Activated naive CD4-positive, alpha-beta T cell treated with anti-CD3 and anti-CD28 coated beads for 36 hours (primary cell): ENCODE measurements at regions not wholly inside any gene's neighbourhood (a gene's known extent, or its start where the extent isn't known, plus 50 kb on each side); places are given as distances from the start of the nearest gene placed in this dataset.

Source experiments
- CTCF ChIA-PET: fragments of 350-600 bp; sonication (Branson Sonifier 250); formaldehyde crosslinking; loops from one replicate; lab custom pipeline; 2021; ENCODE audit warnings: antibody characterized with exemption; lab: Charles Lee
- DNase-seq: peaks from one replicate; pipeline ENCODE4 v3.0.0-alpha.2; 2020
- H3K27ac Mint-ChIP-seq: one replicate; pipeline ENCODE4 v1.8.0; 2021; ENCODE audit warnings: mild to moderate bottlenecking, mixed read lengths
- H3K27me3 Mint-ChIP-seq: one replicate; pipeline ENCODE4 v1.8.0; 2021; ENCODE audit warnings: low read depth, mixed read lengths
- H3K36me3 Mint-ChIP-seq: one replicate; pipeline ENCODE4 v1.8.0; 2021; ENCODE audit warnings: low read depth, mixed read lengths
- H3K4me1 Mint-ChIP-seq: one replicate; pipeline ENCODE4 v1.8.0; 2021; ENCODE audit warnings: low read depth, mixed read lengths
- H3K4me3 Mint-ChIP-seq: one replicate; pipeline ENCODE4 v1.8.0; 2021; ENCODE audit warnings: mild to moderate bottlenecking, moderate library complexity, mixed read lengths
- H3K9me3 Mint-ChIP-seq: one replicate; pipeline ENCODE4 v1.8.0; 2021; ENCODE audit warnings: mixed read lengths
- intact Hi-C: fragments of 100-400 bp; cut with micrococcal nuclease; formaldehyde crosslinking; loops from one replicate; pipeline ENCODE4 v1.15.1; 2023

DNA sequence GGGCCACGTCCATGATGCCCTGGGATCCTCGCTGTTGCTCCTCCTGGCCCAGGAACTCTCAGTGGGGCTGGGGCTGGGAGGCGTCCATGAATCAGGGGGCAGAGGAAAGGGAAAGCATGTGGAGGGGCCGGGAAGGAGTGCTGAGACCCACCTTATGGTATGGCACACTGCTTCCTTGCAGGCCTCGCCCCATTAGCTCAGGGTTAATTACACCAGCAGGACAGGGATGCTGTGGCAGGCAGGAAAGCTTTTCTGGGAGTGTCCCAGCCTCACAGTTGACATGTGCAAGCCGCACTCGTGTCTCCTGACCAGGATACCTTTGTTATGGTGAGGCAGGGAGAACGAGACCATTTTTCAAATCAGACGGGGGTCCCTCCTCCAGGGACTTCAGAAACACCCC, 109.7 kb upstream of the PCBD1 start:
- intact Hi-C loops, result no loop called here
- Mint-ChIP-seq H3K27me3 (no peaks in the 10 kb centered on the region), H3K4me3 (no peak overlapping the region), H3K9me3 (peaks cover 2% of the 10 kb centered on the region), H3K27ac (no peak overlapping the region), H3K4me1 (no peaks in the 10 kb centered on the region), H3K36me3 (no peaks in the 10 kb centered on the region)
- no peak for DNase-seq
- CTCF ChIA-PET, result no interaction called here

GRCh38 chr10:71001470-71001869, 113.1 kb upstream of the PCBD1 start:
- intact Hi-C loops, result no loop called here
- Mint-ChIP-seq H3K9me3 (peaks cover 2% of the 10 kb centered on the region), H3K27ac (no peak overlapping the region), H3K4me3 (no peak overlapping the region), H3K4me1 (no peaks in the 10 kb centered on the region), H3K36me3 (no peaks in the 10 kb centered on the region), H3K27me3 (no peaks in the 10 kb centered on the region)
- DNase-seq, result no peak
- CTCF ChIA-PET, result no interaction called here

DNA sequence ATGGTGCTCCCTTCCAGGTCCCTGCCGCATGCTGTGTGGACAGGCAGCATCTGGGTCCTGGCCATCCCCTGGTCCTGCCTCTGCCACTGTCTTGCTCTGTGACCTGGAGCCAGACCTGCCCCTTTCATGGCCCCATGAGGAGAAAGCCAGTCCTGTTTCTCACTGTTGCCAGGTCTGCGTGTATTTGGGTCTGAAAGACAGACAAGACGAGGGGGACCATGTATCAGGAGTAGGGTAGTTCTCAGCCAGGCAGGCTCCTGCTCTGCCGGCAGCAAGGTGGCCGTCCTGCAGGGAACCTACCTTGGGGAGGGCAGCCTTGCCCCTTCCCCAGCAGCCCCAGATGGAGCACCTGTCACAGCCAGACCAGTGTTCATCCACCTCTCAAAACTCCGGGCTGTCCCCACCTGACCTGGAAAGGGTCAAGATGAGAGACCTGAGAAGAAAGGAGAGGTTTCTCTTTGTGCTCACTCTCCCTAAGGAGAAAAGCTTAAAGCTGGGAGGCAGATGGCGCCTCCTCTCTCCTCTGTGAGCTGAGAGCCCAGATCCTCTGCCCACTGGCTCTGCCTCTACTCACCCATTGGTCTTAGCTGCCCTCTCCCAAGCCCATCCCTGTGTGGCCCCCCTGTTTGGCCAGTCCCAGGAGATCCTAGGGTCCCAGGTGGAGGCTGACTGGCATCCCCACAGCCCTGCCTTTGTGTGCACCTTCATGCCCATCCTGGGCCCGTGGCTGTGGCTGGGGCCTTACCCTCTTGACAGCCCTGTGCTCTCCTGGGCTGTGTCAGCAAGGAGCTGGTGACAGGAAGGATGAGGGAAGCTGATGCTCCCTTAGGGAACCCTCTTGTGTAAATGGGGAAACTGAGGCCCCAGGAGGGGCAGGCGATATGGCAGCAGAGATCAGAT, 116.1 kb upstream of the PCBD1 start:
- Mint-ChIP-seq H3K4me3 (no peak overlapping the region), H3K36me3 (no peaks in the 10 kb centered on the region), H3K27ac (no peak overlapping the region), H3K27me3 (no peaks in the 10 kb centered on the region), H3K9me3 (peaks cover 2% of the 10 kb centered on the region), H3K4me1 (no peaks in the 10 kb centered on the region)
- CTCF ChIA-PET, result interaction anchor here (1.2 kb wide), 1 partner anchor 11 kb away, joined by 5 read pairs; no protein-coding TSS in a partner anchor
- no peak for DNase-seq
- intact Hi-C loops, result no loop called here

DNA sequence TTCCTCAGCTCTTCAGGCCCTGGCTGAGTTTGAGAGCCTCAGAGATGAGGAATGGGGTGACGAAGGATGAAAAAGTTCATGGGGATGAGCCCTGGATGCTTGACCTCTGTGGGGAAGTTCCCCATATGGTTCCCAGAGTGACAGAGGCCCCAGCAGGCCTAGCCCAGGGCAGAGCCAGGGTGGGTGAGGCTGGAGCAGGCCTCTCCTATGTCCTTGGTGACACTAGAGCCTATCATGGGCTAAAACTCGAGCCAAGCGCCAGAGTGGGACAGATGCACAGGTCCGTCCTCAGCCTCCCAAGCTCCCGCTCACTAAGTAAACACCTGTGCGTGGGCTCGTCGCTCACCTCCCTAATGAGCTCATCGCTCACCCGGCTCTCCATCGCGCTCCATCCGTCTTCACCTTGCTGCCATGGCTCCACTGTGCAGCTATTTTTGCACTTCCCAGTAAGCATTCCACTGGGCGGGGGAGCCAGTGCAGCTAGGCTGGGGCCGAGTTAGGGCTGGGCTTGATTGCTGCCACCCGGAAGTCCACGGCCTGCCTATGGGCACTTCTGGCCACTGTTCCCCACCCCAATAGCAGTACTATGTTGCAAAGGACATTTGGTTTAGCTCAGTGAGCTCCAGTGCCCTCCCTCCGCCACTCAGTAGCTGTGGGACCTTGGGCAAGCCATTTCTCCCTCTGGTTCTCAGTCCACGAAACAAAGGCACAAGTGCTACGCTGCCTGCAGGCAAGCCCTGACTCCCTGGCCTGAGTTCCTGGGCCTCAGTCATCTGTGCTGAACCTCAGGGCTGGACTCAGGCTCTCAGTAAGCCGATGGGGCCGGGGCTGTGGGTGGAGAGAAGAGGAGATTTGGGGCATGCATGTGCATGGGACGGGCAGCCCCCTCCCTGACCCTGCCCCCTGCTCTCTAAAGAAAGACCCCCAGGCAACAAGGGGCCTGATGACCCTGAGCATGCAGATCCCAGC, 117.3 kb upstream of the PCBD1 start:
- CTCF ChIA-PET, result interaction anchor here (0.7 to 1.2 kb wide), 2 partner anchors 10 to 56 kb away, joined by 3 to 5 read pairs; no protein-coding TSS in a partner anchor
- Mint-ChIP-seq H3K36me3 (no peaks in the 10 kb centered on the region), H3K4me1 (no peaks in the 10 kb centered on the region), H3K9me3 (peaks cover under 1% of the 10 kb centered on the region), H3K27ac (no peak overlapping the region), H3K4me3 (no peak overlapping the region), H3K27me3 (no peaks in the 10 kb centered on the region)
- intact Hi-C loops, result no loop called here
- DNase-seq, result no peak

GRCh38 chr10:71006506-71006905, 118.1 kb upstream of the PCBD1 start:
- Mint-ChIP-seq H3K4me1 (no peaks in the 10 kb centered on the region), H3K36me3 (no peaks in the 10 kb centered on the region), H3K4me3 (no peak overlapping the region), H3K27ac (no peak overlapping the region), H3K27me3 (no peaks in the 10 kb centered on the region), H3K9me3 (no peaks in the 10 kb centered on the region)
- CTCF ChIA-PET, result no interaction called here
- DNase-seq, result no peak
- intact Hi-C loops, result no loop called here

GRCh38 chr10:71007516-71007915, 119.2 kb upstream of the PCBD1 start:
- H3K4me1 Mint-ChIP-seq, result no peaks in the 10 kb centered on the region
- no peaks in the 10 kb centered on the region for H3K36me3 Mint-ChIP-seq
- intact Hi-C loops, result no loop called here
- no peak for DNase-seq
- no peaks in the 10 kb centered on the region for H3K27me3 Mint-ChIP-seq
- CTCF ChIA-PET, result no interaction called here
- no peaks in the 10 kb centered on the region for H3K9me3 Mint-ChIP-seq
- H3K27ac Mint-ChIP-seq, result no peak overlapping the region
- H3K4me3 Mint-ChIP-seq, result no peak overlapping the region

DNA sequence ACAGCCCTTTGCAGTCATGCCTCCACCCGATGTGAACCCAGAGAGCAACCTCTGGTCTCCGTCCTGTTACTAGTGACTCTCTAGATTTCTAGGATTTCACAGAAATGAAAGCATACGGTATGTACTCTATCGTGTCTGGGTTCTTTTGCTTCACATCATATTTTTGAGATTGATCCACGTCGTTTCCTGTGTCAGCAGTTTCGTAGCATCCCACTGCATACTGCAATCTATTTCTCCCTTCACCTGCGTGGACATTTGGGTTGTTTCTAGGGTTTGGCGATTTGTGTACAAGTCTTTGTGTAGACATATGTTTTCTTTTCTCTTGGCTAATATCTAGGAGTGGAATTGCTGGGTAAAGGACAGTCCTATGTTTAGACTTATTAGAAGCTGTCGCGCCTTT, 119.8 kb upstream of the PCBD1 start:
- Mint-ChIP-seq H3K4me3 (no peak overlapping the region), H3K4me1 (no peaks in the 10 kb centered on the region), H3K9me3 (no peaks in the 10 kb centered on the region), H3K27me3 (no peaks in the 10 kb centered on the region), H3K27ac (no peak overlapping the region), H3K36me3 (no peaks in the 10 kb centered on the region)
- DNase-seq, result no peak
- CTCF ChIA-PET, result no interaction called here
- intact Hi-C loops, result no loop called here

DNA sequence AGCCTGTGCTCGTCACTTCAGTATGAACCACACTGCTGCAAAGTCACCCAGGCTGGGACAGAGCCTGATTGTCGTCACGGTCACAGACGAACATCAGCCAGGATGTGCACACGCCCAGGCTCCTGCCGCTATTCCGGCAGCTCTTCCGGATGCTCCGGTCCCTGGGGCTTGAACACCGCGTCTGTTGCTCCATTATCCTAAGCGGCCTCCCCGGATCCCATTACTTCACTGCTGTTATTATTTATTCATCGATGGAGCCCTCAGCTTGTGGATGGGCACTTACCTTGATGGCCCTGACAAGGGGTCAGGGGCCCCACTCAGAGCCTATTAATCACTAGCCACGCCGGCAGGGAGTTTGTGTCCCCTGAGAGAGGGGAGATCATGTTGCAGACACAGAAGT, 120.8 kb upstream of the PCBD1 start:
- intact Hi-C loops, result no loop called here
- CTCF ChIA-PET, result no interaction called here
- H3K4me3 Mint-ChIP-seq, result no peak overlapping the region
- no peaks in the 10 kb centered on the region for H3K36me3 Mint-ChIP-seq
- H3K27me3 Mint-ChIP-seq, result no peaks in the 10 kb centered on the region
- DNase-seq, result no peak
- no peaks in the 10 kb centered on the region for H3K9me3 Mint-ChIP-seq
- no peak overlapping the region for H3K27ac Mint-ChIP-seq
- no peaks in the 10 kb centered on the region for H3K4me1 Mint-ChIP-seq

GRCh38 chr10:71010730-71011129, 122.4 kb upstream of the PCBD1 start:
- Mint-ChIP-seq H3K36me3 (no peaks in the 10 kb centered on the region), H3K9me3 (no peaks in the 10 kb centered on the region), H3K4me1 (no peaks in the 10 kb centered on the region), H3K27me3 (no peaks in the 10 kb centered on the region), H3K4me3 (no peak overlapping the region), H3K27ac (no peak overlapping the region)
- CTCF ChIA-PET, result interaction anchor here (1.1 kb wide), 1 partner anchor 56 kb away, joined by 3 read pairs; no protein-coding TSS in a partner anchor
- DNase-seq, result no peak
- intact Hi-C loops, result no loop called here

- H3K4me1 Mint-ChIP-seq, result no peaks in the 10 kb centered on the region
- no peak for DNase-seq
- CTCF ChIA-PET, result interaction anchor here (1.1 kb wide), 1 partner anchor 56 kb away, joined by 3 read pairs; no protein-coding TSS in a partner anchor
- no peaks in the 10 kb centered on the region for H3K27me3 Mint-ChIP-seq
- no peaks in the 10 kb centered on the region for H3K9me3 Mint-ChIP-seq
- no peaks in the 10 kb centered on the region for H3K36me3 Mint-ChIP-seq
- no peak overlapping the region for H3K27ac Mint-ChIP-seq
- no peak overlapping the region for H3K4me3 Mint-ChIP-seq
- intact Hi-C loops, result no loop called here
These were observed 122.8 kb upstream of the PCBD1 start for GRCh38 chr10:71011141-71011540.

- Mint-ChIP-seq H3K27ac (no peak overlapping the region), H3K9me3 (no peaks in the 10 kb centered on the region), H3K27me3 (no peaks in the 10 kb centered on the region), H3K4me1 (no peaks in the 10 kb centered on the region), H3K4me3 (no peak overlapping the region), H3K36me3 (no peaks in the 10 kb centered on the region)
- DNase-seq, result no peak
- intact Hi-C loops, result no loop called here
- CTCF ChIA-PET, result no interaction called here
These were observed 125.8 kb upstream of the PCBD1 start for GRCh38 chr10:71014021-71014805.

GRCh38 chr10:71015674-71016073, 127.3 kb upstream of the PCBD1 start:
- Mint-ChIP-seq H3K27me3 (no peaks in the 10 kb centered on the region), H3K36me3 (no peaks in the 10 kb centered on the region), H3K4me3 (no peak overlapping the region), H3K27ac (no peak overlapping the region), H3K4me1 (no peaks in the 10 kb centered on the region), H3K9me3 (no peaks in the 10 kb centered on the region)
- CTCF ChIA-PET, result interaction anchor here (0.6 to 1.2 kb wide), 3 partner anchors 10 to 1299 kb away, joined by 3 to 5 read pairs (median 4); no protein-coding TSS in a partner anchor
- DNase-seq, result no peak
- intact Hi-C loops, result no loop called here
